Activated CD8-positive, alpha-beta T cell treated with anti-CD3 and anti-CD28 coated beads for 36 hours (primary cell): ENCODE measurements at regions not wholly inside any gene's neighbourhood (a gene's known extent, or its start where the extent isn't known, plus 50 kb on each side); places are given as distances from the start of the nearest gene placed in this dataset.

ENCODE experiments used
- ATAC-seq: fragments of 200-7000 bp; cut with Tn5 transposase; one replicate; pipeline ENCODE4 v1.10.0; 2021; ENCODE audit warnings: mild to moderate bottlenecking, moderate library complexity
- CTCF ChIA-PET: fragments of 350-600 bp; sonication (Branson Sonifier 250); formaldehyde crosslinking; loops from one replicate; lab custom pipeline; 2021; ENCODE audit warnings: antibody characterized with exemption; lab: Charles Lee
- POLR2A ChIA-PET: fragments of 350-600 bp; sonication (Branson Sonifier 250); formaldehyde crosslinking; loops from one replicate; lab custom pipeline; 2021; ENCODE audit warnings: antibody characterized with exemption; lab: Charles Lee
- DNase-seq: peaks from one replicate; pipeline ENCODE4 v3.0.0-alpha.2; 2020
- H3K27ac Mint-ChIP-seq: one replicate; pipeline ENCODE4 v1.8.0; 2021; ENCODE audit warnings: mild to moderate bottlenecking, mixed read lengths
- H3K27me3 Mint-ChIP-seq: one replicate; pipeline ENCODE4 v1.8.0; 2021; ENCODE audit warnings: mixed read lengths
- H3K36me3 Mint-ChIP-seq: one replicate; pipeline ENCODE4 v1.8.0; 2021; ENCODE audit warnings: low read depth, mixed read lengths
- H3K4me1 Mint-ChIP-seq: one replicate; pipeline ENCODE4 v1.8.0; 2021; ENCODE audit warnings: low read depth, mixed read lengths
- H3K4me3 Mint-ChIP-seq: one replicate; pipeline ENCODE4 v1.8.0; 2021; ENCODE audit warnings: mild to moderate bottlenecking, moderate library complexity, mixed read lengths
- H3K9me3 Mint-ChIP-seq: one replicate; pipeline ENCODE4 v1.8.0; 2021; ENCODE audit warnings: mixed read lengths
- CTCF ChIP-seq: fragments of 200-600 bp; IDR thresholded peaks from one replicate; pipeline ENCODE4 v1.8.0; 2022; ENCODE audit warnings: antibody characterized with exemption, mild to moderate bottlenecking
- intact Hi-C: fragments of 100-400 bp; cut with micrococcal nuclease; formaldehyde crosslinking; loops from one replicate; pipeline ENCODE4 v1.10.0; 2022

GRCh38 chr20:21017528-21018085 is 88.6 kb downstream of the LINC00237 start:
- no peaks in the 10 kb centered on the region for H3K9me3 Mint-ChIP-seq
- DNase-seq, result no peak
- no peak for ATAC-seq
- intact Hi-C loops, result no loop called here
- POLR2A ChIA-PET, result no interaction called here
- no peak overlapping the region for H3K4me3 Mint-ChIP-seq
- no peak overlapping the region for H3K27ac Mint-ChIP-seq
- CTCF ChIA-PET, result interaction anchor here (1.2 kb wide), 1 partner anchor 31 kb away, joined by 3 read pairs; no protein-coding TSS in a partner anchor
- TF ChIP-seq CTCF, result no peak
- H3K36me3 Mint-ChIP-seq, result no peaks in the 10 kb centered on the region
- H3K4me1 Mint-ChIP-seq, result peaks cover 2% of the 10 kb centered on the region
- peaks cover 38% of the 10 kb centered on the region for H3K27me3 Mint-ChIP-seq

- CTCF ChIA-PET, result interaction anchor here (1.2 kb wide), 1 partner anchor 32 kb away, joined by 3 read pairs; no protein-coding TSS in a partner anchor
- DNase-seq (no peak), ATAC-seq (no peak)
- intact Hi-C loops, result no loop called here
- POLR2A ChIA-PET, result no interaction called here
- peaks cover 2% of the 10 kb centered on the region for H3K4me1 Mint-ChIP-seq
- no peaks in the 10 kb centered on the region for H3K36me3 Mint-ChIP-seq
- no peak overlapping the region for H3K4me3 Mint-ChIP-seq
- H3K27me3 Mint-ChIP-seq, result peaks cover 37% of the 10 kb centered on the region
- TF ChIP-seq CTCF, result no peak
- no peaks in the 10 kb centered on the region for H3K9me3 Mint-ChIP-seq
- no peak overlapping the region for H3K27ac Mint-ChIP-seq
Observed at GRCh38 chr20:21016751-21017150, 89.4 kb downstream of the LINC00237 start.

- Mint-ChIP-seq H3K9me3 (no peaks in the 10 kb centered on the region), H3K27me3 (peaks cover 26% of the 10 kb centered on the region), H3K36me3 (no peaks in the 10 kb centered on the region), H3K27ac (no peak overlapping the region), H3K4me3 (no peak overlapping the region), H3K4me1 (no peaks in the 10 kb centered on the region)
- no peak for TF ChIP-seq CTCF
- ATAC-seq (no peak), DNase-seq (no peak)
- intact Hi-C loops, result no loop called here
- CTCF ChIA-PET, result no interaction called here
- POLR2A ChIA-PET, result no interaction called here
Observed at GRCh38 chr20:21014528-21014927, 91.6 kb downstream of the LINC00237 start.

GRCh38 chr20:21008951-21009350 is 97.2 kb downstream of the LINC00237 start:
- CTCF ChIA-PET, result no interaction called here
- Mint-ChIP-seq H3K27me3 (peaks cover 11% of the 10 kb centered on the region), H3K36me3 (no peaks in the 10 kb centered on the region), H3K9me3 (no peaks in the 10 kb centered on the region), H3K4me3 (no peak overlapping the region), H3K4me1 (no peaks in the 10 kb centered on the region), H3K27ac (no peak overlapping the region)
- no peak for TF ChIP-seq CTCF
- POLR2A ChIA-PET, result no interaction called here
- intact Hi-C loops, result no loop called here
- ATAC-seq (no peak), DNase-seq (no peak)

GRCh38 chr20:21006611-21007010 is 99.5 kb downstream of the LINC00237 start:
- ATAC-seq (no peak), DNase-seq (no peak)
- intact Hi-C loops, result no loop called here
- peaks cover 11% of the 10 kb centered on the region for H3K27me3 Mint-ChIP-seq
- H3K36me3 Mint-ChIP-seq, result no peaks in the 10 kb centered on the region
- POLR2A ChIA-PET, result no interaction called here
- no peak overlapping the region for H3K27ac Mint-ChIP-seq
- no peaks in the 10 kb centered on the region for H3K9me3 Mint-ChIP-seq
- TF ChIP-seq CTCF, result no peak
- H3K4me3 Mint-ChIP-seq, result no peak overlapping the region
- CTCF ChIA-PET, result no interaction called here
- H3K4me1 Mint-ChIP-seq, result no peaks in the 10 kb centered on the region
